ENCODE measurements at regions not wholly inside any gene's neighbourhood (a gene's known extent, or its start where the extent isn't known, plus 50 kb on each side); places are given as distances from the start of the nearest gene placed in this dataset.

- TF ChIP-seq POLR2AphosphoS5 (IDR thresholded peaks at IDR 0.05) = no peak
- no peak for TF ChIP-seq POLR2A (IDR thresholded peaks at IDR 0.05; ENCODE audit: low read depth)
- TF ChIP-seq CTCF (IDR thresholded peaks at IDR 0.05) = no peak
- no peak for TF ChIP-seq EP300 (IDR thresholded peaks at IDR 0.05)
Observed at GRCh38 chr5:54829102-54829501, 156.3 kb downstream of the ESM1 start.

All from esophagus muscularis mucosa (tissue), 4 donors.